ENCODE measurements at regions not wholly inside any gene's neighbourhood (a gene's known extent, or its start where the extent isn't known, plus 50 kb on each side); places are given as distances from the start of the nearest gene placed in this dataset.

DNA sequence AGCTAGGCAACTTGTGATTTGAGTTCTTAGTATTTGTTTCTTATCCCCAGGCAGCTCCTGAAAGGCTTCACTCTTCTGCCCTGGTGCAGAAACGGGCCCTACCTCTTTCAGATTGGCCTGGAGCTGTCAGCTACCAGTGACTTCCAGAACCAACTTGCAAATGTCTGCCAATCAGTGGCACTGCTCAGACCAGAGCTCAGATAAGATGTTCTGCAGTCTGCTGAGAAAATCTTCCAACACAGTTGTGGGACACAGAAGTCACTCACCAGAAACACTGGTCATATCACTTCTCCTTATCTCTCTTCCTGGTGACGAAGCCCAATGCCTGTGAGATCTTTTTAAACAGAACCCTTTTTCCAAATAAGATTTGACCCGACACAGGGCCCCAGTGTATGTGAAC is 81.9 kb upstream of the DUSP5 start:
- TF ChIP-seq, protein P1, sequence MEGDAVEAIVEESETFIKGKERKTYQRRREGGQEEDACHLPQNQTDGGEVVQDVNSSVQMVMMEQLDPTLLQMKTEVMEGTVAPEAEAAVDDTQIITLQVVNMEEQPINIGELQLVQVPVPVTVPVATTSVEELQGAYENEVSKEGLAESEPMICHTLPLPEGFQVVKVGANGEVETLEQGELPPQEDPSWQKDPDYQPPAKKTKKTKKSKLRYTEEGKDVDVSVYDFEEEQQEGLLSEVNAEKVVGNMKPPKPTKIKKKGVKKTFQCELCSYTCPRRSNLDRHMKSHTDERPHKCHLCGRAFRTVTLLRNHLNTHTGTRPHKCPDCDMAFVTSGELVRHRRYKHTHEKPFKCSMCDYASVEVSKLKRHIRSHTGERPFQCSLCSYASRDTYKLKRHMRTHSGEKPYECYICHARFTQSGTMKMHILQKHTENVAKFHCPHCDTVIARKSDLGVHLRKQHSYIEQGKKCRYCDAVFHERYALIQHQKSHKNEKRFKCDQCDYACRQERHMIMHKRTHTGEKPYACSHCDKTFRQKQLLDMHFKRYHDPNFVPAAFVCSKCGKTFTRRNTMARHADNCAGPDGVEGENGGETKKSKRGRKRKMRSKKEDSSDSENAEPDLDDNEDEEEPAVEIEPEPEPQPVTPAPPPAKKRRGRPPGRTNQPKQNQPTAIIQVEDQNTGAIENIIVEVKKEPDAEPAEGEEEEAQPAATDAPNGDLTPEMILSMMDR (IDR thresholded peaks at IDR 0.05; ENCODE audit: low read depth, low read length): no peak
- Histone ChIP-seq H3K9me3 (ENCODE audit: severe bottlenecking) (no peaks in the 10 kb centered on the region), H3K27me3 (ENCODE audit: insufficient read depth, low read depth, severe bottlenecking) (no peaks in the 10 kb centered on the region), H3K4me3 (ENCODE audit: low read depth, low read length) (no peak overlapping the region), H3K36me3 (no peaks in the 10 kb centered on the region), H3K27ac (no peak overlapping the region)
- no peak for DNase-seq

DNA sequence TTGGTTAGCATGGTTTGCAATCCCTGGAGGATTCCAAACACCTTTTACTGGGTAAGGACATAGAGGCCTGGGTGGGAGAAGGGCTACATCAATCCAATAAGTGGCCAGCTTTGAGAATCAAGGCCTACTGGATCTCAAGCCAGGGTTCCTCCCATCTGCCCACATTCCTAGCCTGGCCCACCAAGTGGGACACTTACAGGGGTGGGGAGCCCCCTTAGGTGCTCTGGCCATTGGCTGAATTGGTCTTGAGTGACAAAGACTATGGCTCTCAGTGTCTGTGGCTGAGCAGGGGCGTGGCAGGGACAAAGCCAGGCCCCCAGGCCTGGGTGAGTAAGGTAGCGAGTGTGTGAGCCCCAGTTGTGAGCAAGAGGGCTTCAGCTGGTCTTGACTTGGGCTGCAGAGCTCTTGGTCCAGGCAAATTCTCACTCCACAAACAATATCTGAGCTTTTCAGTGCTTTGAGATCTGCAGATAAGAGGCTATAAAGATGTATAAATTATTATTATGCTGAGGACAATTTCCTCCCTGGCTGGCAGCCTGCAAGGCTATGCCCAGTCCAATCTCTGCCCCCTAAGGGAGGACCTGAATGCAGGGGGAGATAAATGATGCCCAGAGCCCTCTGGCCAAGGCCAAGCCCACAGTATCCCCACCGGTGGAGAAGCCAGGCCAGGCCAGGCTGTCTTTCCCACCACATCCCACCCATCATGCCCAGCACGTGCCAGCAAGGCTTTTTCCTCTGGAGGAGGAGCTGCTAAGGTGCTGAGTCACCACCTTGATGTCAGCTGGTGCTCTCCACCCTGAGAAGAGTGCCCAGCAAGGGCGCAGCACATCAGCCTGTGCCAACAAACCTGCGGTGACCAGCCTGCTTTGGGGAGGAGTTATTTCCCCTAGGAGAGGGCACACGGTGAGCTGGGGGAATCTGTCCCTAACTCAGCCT is 80.7 kb upstream of the DUSP5 start:
- H3K27ac ChIP-seq: no peak overlapping the region
- no peaks in the 10 kb centered on the region for H3K27me3 ChIP-seq (ENCODE audit: insufficient read depth, low read depth, severe bottlenecking)
- TF ChIP-seq, protein P1 (IDR thresholded peaks at IDR 0.05; ENCODE audit: low read depth, low read length): no peak
- DNase-seq: no peak
- H3K9me3 ChIP-seq (ENCODE audit: severe bottlenecking): no peaks in the 10 kb centered on the region
- no peaks in the 10 kb centered on the region for H3K36me3 ChIP-seq
- no peak overlapping the region for H3K4me3 ChIP-seq (ENCODE audit: low read depth, low read length)

DNA sequence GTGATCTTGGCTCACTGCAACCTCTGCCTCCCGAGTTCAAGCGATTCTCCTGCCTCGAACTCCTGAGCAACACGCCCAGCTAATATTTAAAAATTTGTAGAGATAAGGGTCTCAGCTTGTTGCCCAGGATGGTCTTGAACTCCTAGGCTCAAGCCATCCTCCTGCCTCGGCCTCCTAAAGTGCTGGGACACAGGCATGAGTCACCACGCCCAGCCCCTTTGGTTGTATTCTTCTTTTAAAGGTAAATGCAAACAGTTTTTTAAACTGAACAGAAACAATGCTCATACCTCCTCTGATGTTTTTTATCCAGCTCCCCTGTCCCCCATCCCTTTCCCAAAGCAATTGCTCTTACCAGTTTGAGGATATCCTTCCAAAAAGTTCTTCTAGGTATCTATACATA is 79.5 kb upstream of the DUSP5 start:
- TF ChIP-seq, protein P1 (IDR thresholded peaks at IDR 0.05; ENCODE audit: low read depth, low read length): no peak
- Histone ChIP-seq H3K27ac (no peak overlapping the region), H3K27me3 (ENCODE audit: insufficient read depth, low read depth, severe bottlenecking) (no peaks in the 10 kb centered on the region), H3K4me3 (ENCODE audit: low read depth, low read length) (no peak overlapping the region), H3K36me3 (no peaks in the 10 kb centered on the region), H3K9me3 (ENCODE audit: severe bottlenecking) (no peaks in the 10 kb centered on the region)
- DNase-seq: no peak

DNA sequence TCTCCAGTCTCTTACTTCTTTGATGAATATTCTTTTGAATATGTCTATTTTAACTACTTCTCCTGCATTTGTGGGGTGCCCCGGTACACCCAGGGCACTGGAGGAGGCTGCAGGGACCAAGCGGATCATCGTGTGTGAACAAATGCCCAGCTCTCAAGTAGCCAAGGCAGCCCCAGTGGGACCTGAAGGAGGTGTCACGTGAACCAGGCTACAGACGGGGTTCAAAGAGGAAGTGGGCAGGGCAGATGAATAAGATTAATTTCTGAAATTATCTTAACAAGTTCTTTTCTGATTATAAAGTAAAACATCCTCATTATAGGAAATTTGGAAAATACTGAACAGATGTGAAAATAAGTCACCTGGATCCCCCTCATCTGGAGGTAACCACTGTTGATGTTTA is 78.4 kb upstream of the DUSP5 start:
- H3K4me3 ChIP-seq (ENCODE audit: low read depth, low read length): no peak overlapping the region
- H3K9me3 ChIP-seq (ENCODE audit: severe bottlenecking): no peaks in the 10 kb centered on the region
- H3K27me3 ChIP-seq (ENCODE audit: insufficient read depth, low read depth, severe bottlenecking): no peaks in the 10 kb centered on the region
- TF ChIP-seq, protein P1 (IDR thresholded peaks at IDR 0.05; ENCODE audit: low read depth, low read length): no peak
- no peak for DNase-seq
- no peak overlapping the region for H3K27ac ChIP-seq
- H3K36me3 ChIP-seq: no peaks in the 10 kb centered on the region

DNA sequence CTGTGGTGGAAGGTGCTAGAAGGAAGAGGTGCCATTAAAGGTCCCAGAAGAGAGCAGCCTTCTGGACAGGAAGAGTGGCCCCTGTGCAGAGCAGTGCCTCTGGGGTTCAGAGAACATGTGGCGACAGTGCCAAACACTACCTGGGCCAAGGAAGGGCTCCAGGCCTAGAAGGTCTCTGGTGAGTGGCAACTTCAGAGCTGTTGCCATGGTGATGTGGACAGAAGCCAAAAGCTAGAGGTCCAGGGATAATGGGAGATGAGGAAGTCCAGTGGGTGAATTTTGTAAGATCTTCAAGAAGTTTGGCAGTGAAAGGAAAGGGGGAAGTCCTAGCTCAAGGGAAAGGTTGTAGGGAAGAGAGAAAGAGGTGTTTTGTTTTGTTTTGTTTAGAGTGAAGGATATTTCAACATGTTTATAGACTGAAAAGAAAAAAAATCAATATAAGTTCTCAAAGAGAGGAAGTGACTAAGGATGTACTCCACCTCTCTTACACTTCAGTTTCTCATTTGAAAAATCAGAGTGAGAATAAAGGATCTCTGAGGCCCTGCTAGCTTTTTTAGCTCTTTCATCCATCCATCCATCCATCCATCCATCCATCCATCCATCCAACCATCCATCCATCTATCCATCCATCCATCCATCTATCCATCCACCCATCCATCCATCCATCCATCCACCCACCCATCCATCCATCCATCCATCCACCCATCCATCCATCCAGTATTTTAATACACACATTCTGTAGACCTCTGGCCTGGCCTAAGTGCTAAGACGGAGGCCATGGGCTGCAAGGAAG is 77.1 kb upstream of the DUSP5 start:
- no peaks in the 10 kb centered on the region for H3K36me3 ChIP-seq
- no peak overlapping the region for H3K27ac ChIP-seq
- no peaks in the 10 kb centered on the region for H3K9me3 ChIP-seq (ENCODE audit: severe bottlenecking)
- TF ChIP-seq, protein P1 (IDR thresholded peaks at IDR 0.05; ENCODE audit: low read depth, low read length): no peak
- no peak for DNase-seq
- no peak overlapping the region for H3K4me3 ChIP-seq (ENCODE audit: low read depth, low read length)
- no peaks in the 10 kb centered on the region for H3K27me3 ChIP-seq (ENCODE audit: insufficient read depth, low read depth, severe bottlenecking)

Measured in WERI-Rb-1 (cell line).